Ovary (tissue), 3 donors: ENCODE measurements at regions not wholly inside any gene's neighbourhood (a gene's known extent, or its start where the extent isn't known, plus 50 kb on each side); places are given as distances from the start of the nearest gene placed in this dataset.

ENCODE experiments used
- CTCF ChIP-seq, 3 donors: fragments of 450-650 bp in 2 of 3; fragments of 200-600 bp in 1 of 3; IDR thresholded peaks; one replicate each; pipeline versions ENCODE4 v1.5.1 to v1.8.0; 2016 to 2022; ENCODE audit warnings: antibody characterized with exemption in 3 of 3, mild to moderate bottlenecking in 1 of 3
- EP300 ChIP-seq: sonication (generic); formaldehyde crosslinking; IDR thresholded peaks from one replicate; pipeline ENCODE4 v1.6.1; 2017; ENCODE audit warnings: antibody characterized with exemption
- donor health status: DM: no; HTN: no; CAD: no.

GRCh38 chr16:52238710-52239109, 308.2 kb downstream of the TOX3 start:
- TF ChIP-seq EP300 = no peak
- TF ChIP-seq CTCF (IDR thresholded peaks at IDR 0.05) = no peak
